ENCODE measurements at regions not wholly inside any gene's neighbourhood (a gene's known extent, or its start where the extent isn't known, plus 50 kb on each side); places are given as distances from the start of the nearest gene placed in this dataset.
A peak's percentile ranks its signal among the peaks of the same experiment; 100 is the strongest.

DNA sequence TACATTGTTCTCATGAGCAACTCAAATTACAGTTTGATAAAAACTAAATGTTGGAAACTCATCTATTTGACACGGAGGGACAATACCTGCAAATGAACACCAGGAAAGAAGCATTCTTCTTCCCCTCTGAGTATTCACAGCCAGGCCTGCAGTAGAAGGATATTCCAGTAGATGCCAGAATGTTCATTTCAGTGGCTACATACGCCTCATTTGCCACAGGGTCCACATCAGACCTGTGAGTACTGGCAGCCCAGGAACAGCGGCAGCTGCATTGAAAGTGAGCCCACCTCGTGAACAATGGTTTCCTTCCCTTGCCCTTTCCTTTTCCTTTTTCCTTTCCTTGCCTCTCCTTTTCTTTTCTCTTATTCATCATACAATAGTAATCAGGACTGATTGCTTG lies 81.1 kb upstream of the NEIL3 start:
- H3K4me3 ChIP-seq = peak overlapping the region; percentile 28
- H3K9me3 ChIP-seq = no peaks in the 10 kb centered on the region
- TF ChIP-seq CTCF (IDR thresholded peaks at IDR 0.05) = no peak
- DNase-seq (no peak), ATAC-seq (no peak)
- intact Hi-C loops (cut with DNase I) = no loop called here
- H3K27ac ChIP-seq = no peak overlapping the region
- H3K4me1 ChIP-seq = peaks cover 6% of the 10 kb centered on the region
- H3K36me3 ChIP-seq = no peaks in the 10 kb centered on the region
- H3K27me3 ChIP-seq = no peaks in the 10 kb centered on the region

- peaks cover 6% of the 10 kb centered on the region for H3K4me1 ChIP-seq
- H3K27me3 ChIP-seq = no peaks in the 10 kb centered on the region
- H3K4me3 ChIP-seq = peak overlapping the region; percentile 28
- no peak for DNase-seq
- intact Hi-C loops (cut with DNase I) = no loop called here
- H3K9me3 ChIP-seq = no peaks in the 10 kb centered on the region
- ATAC-seq = no peak
- no peak for TF ChIP-seq CTCF (IDR thresholded peaks at IDR 0.05)
- H3K36me3 ChIP-seq = no peaks in the 10 kb centered on the region
- no peak overlapping the region for H3K27ac ChIP-seq
Observed at GRCh38 chr4:177229331-177229730, 80.3 kb upstream of the NEIL3 start.

DNA sequence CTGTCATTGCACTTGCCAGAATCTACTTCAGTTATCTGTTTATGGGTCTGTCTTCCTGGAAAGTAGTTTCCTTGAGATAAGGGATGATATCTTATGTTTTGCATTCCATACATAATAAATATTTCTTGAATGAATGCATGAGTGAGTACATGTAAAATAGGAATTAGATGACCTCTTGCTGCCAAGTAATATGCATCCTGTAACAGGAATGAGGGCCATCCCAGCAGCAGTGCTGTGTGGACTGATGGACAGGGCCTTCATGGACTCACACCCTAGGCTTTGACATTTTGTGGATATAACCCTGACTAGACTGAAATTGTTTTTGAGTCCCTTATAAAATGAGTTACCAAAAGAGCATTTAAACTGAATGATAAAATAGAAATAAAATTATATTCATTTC lies 77.2 kb upstream of the NEIL3 start:
- peaks cover 6% of the 10 kb centered on the region for H3K4me1 ChIP-seq
- no peak for DNase-seq
- no peaks in the 10 kb centered on the region for H3K9me3 ChIP-seq
- TF ChIP-seq CTCF (IDR thresholded peaks at IDR 0.05) = no peak
- intact Hi-C loops (cut with DNase I) = no loop called here
- H3K27ac ChIP-seq = no peak overlapping the region
- ATAC-seq = no peak
- H3K27me3 ChIP-seq = no peaks in the 10 kb centered on the region
- H3K4me3 ChIP-seq = no peak overlapping the region
- H3K36me3 ChIP-seq = no peaks in the 10 kb centered on the region

DNA sequence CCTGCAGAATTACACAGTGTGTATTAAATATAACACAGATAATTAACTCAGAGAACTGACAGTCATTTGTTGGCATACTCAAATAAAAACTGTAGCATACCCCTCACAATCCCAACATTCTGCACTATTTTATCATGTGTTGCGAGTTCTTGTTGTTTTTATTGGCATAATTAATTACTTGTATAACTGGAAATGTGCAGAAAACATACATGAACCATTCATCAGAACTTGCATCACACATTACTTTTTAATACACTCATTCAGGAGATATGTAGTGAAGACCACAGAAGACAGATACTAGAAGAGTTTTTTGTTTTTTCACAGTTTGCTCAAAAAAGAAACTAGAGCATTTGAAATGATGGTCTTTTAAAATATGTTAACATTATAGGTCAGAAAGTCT lies 74.6 kb upstream of the NEIL3 start:
- DNase-seq (no peak), ATAC-seq (no peak)
- Histone ChIP-seq H3K27me3 (no peaks in the 10 kb centered on the region), H3K27ac (no peak overlapping the region), H3K4me1 (no peaks in the 10 kb centered on the region), H3K9me3 (no peaks in the 10 kb centered on the region), H3K36me3 (no peaks in the 10 kb centered on the region), H3K4me3 (no peak overlapping the region)
- TF ChIP-seq CTCF (IDR thresholded peaks at IDR 0.05) = no peak
- intact Hi-C loops (cut with DNase I) = no loop called here

GRCh38 chr4:177236886-177237285 lies 72.8 kb upstream of the NEIL3 start:
- Histone ChIP-seq H3K27ac (no peak overlapping the region), H3K4me1 (no peaks in the 10 kb centered on the region), H3K4me3 (no peak overlapping the region), H3K36me3 (no peaks in the 10 kb centered on the region), H3K27me3 (no peaks in the 10 kb centered on the region), H3K9me3 (no peaks in the 10 kb centered on the region)
- ATAC-seq (no peak), DNase-seq (no peak)
- intact Hi-C loops (cut with DNase I) = no loop called here
- TF ChIP-seq CTCF (IDR thresholded peaks at IDR 0.05) = no peak

GRCh38 chr4:177237291-177237690 lies 72.4 kb upstream of the NEIL3 start:
- intact Hi-C loops (cut with DNase I) = no loop called here
- TF ChIP-seq CTCF (IDR thresholded peaks at IDR 0.05) = no peak
- ATAC-seq = no peak

More at GRCh38 chr4:177237291-177237690, 72.4 kb upstream of the NEIL3 start:
- DNase-seq = no peak
- Histone ChIP-seq H3K9me3 (no peaks in the 10 kb centered on the region), H3K4me3 (no peak overlapping the region), H3K36me3 (no peaks in the 10 kb centered on the region), H3K27me3 (no peaks in the 10 kb centered on the region), H3K4me1 (no peaks in the 10 kb centered on the region), H3K27ac (no peak overlapping the region)

Measured in upper lobe of right lung (tissue), 1 donor.